ENCODE measurements at regions not wholly inside any gene's neighbourhood (a gene's known extent, or its start where the extent isn't known, plus 50 kb on each side); places are given as distances from the start of the nearest gene placed in this dataset.

GRCh38 chr12:17971850-17972249, 118.1 kb downstream of the RERGL start:
- TF ChIP-seq EGR1 (conservative IDR thresholded peaks at IDR 0.05) (no peak), SOX6 (IDR thresholded peaks at IDR 0.05) (no peak), EZH2 (IDR thresholded peaks at IDR 0.05; ENCODE audit: borderline replicate concordance, low read depth, low read length) (no peak), HNRNPLL (IDR thresholded peaks at IDR 0.05; ENCODE audit: low read depth, low read length, poor library complexity, severe bottlenecking) (no peak), NCOA1 (IDR thresholded peaks at IDR 0.05; ENCODE audit: low read depth) (no peak), POLR2AphosphoS5 (IDR thresholded peaks at IDR 0.05; ENCODE audit: control insufficient read depth, insufficient read depth, low read depth, low read length) (no peak), MED1 (CRISPR knock-in tag; IDR thresholded peaks at IDR 0.05; ENCODE audit: borderline replicate concordance) (no peak), ZNF121 (CRISPR knock-in tag; conservative IDR thresholded peaks at IDR 0.05) (no peak), POLR3A (IDR thresholded peaks at IDR 0.05; ENCODE audit: borderline replicate concordance, extremely low read depth, insufficient read depth, insufficient read length) (no peak), PHB2 (IDR thresholded peaks at IDR 0.05; ENCODE audit: low read depth) (no peak), FOXK1 (CRISPR knock-in tag; IDR thresholded peaks at IDR 0.05; ENCODE audit: borderline replicate concordance) (no peak), ZNF778 (CRISPR knock-in tag; IDR thresholded peaks at IDR 0.05) (no peak), FOXA3 (CRISPR knock-in tag; conservative IDR thresholded peaks at IDR 0.05 in 1 of 2, IDR thresholded peaks at IDR 0.05 in 1 of 2) (no peak)
- TF ChIP-seq, protein P1, sequence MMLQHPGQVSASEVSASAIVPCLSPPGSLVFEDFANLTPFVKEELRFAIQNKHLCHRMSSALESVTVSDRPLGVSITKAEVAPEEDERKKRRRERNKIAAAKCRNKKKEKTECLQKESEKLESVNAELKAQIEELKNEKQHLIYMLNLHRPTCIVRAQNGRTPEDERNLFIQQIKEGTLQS (IDR thresholded peaks at IDR 0.05), result no peak
- TF ChIP-seq, protein P1 (CRISPR knock-in tag; conservative IDR thresholded peaks at IDR 0.05), result no peak
